Mesenchymal stem cell (in vitro differentiated cells and primary cell): ENCODE measurements at regions not wholly inside any gene's neighbourhood (a gene's known extent, or its start where the extent isn't known, plus 50 kb on each side); places are given as distances from the start of the nearest gene placed in this dataset.

Experiments
- DNase-seq: peaks from one replicate; pipeline ENCODE4 v3.0.0-alpha.2; 2013
- H2AFZ ChIP-seq: one replicate; pipeline ENCODE4 v1.6.1; 2013; ENCODE audit warnings: low read depth, mild to moderate bottlenecking, control low read depth, inconsistent platforms, low read length, moderate library complexity
- H2AK5ac ChIP-seq: 2 replicates; pipeline ENCODE4 v1.6.1; 2013; ENCODE audit warnings: low read length, moderate library complexity, mild to moderate bottlenecking, inconsistent platforms; ENCODE audit not compliant: severe bottlenecking
- H2BK120ac ChIP-seq: one replicate; pipeline ENCODE4 v1.6.1; 2013; ENCODE audit warnings: low read depth, mild to moderate bottlenecking, inconsistent platforms, low read length, moderate library complexity
- H2BK12ac ChIP-seq, 2 experiments: one replicate each; pipeline ENCODE4 v1.6.1; 2013; ENCODE audit warnings: inconsistent platforms in 2 of 2, low read length in 2 of 2, mild to moderate bottlenecking in 2 of 2, moderate library complexity in 2 of 2, control low read depth in 1 of 2
- H2BK15ac ChIP-seq: one replicate; pipeline ENCODE4 v1.6.1; 2013; ENCODE audit warnings: mild to moderate bottlenecking, low read depth, inconsistent platforms; ENCODE audit not compliant: poor library complexity, severe bottlenecking
- H2BK5ac ChIP-seq: 2 replicates; pipeline ENCODE4 v1.6.1; 2013; ENCODE audit warnings: low read depth, mild to moderate bottlenecking, low read length, control low read depth, inconsistent platforms; ENCODE audit not compliant: poor library complexity, severe bottlenecking
- H3K14ac ChIP-seq, 2 experiments: one replicate each; pipeline ENCODE4 v1.6.1; 2013; ENCODE audit warnings: inconsistent platforms in 2 of 2, low read length in 2 of 2, control low read depth in 1 of 2, mild to moderate bottlenecking in 1 of 2, moderate library complexity in 1 of 2
- H3K18ac ChIP-seq, 2 experiments: one replicate each; pipeline ENCODE4 v1.6.1; 2013; ENCODE audit warnings: inconsistent platforms in 2 of 2, low read length in 2 of 2, control low read depth in 1 of 2, low read depth in 1 of 2, mild to moderate bottlenecking in 1 of 2
- H3K23ac ChIP-seq, 2 experiments: one replicate each; pipeline ENCODE4 v1.6.1; 2013; ENCODE audit warnings: inconsistent platforms in 2 of 2, low read length in 2 of 2, mild to moderate bottlenecking in 2 of 2, moderate library complexity in 2 of 2, control low read depth in 1 of 2
- H3K27ac ChIP-seq: 2 replicates; pipeline ENCODE4 v1.5.1; 2013; ENCODE audit warnings: mild to moderate bottlenecking, moderate library complexity, low read length, control low read depth, inconsistent platforms; ENCODE audit not compliant: poor library complexity, severe bottlenecking
- H3K27me3 ChIP-seq, 2 experiments: 2 replicates each; pipeline versions ENCODE4 v1.6.1 to v1.7.0; 2013; ENCODE audit warnings: low read length in 2 of 2, mild to moderate bottlenecking in 2 of 2, moderate library complexity in 2 of 2, control low read depth in 1 of 2, inconsistent platforms in 1 of 2; ENCODE audit not compliant: control insufficient read depth in 1 of 2, insufficient read depth in 1 of 2
- H3K36me3 ChIP-seq, 2 experiments: 2 replicates each; pipeline versions ENCODE4 v1.6.1 to v1.7.0; 2013; ENCODE audit warnings: low read length in 2 of 2, control low read depth in 1 of 2, inconsistent platforms in 1 of 2, low read depth in 1 of 2, mild to moderate bottlenecking in 1 of 2; ENCODE audit not compliant: insufficient read depth in 2 of 2, control insufficient read depth in 1 of 2
- H3K4ac ChIP-seq, 2 experiments: one replicate each; pipeline ENCODE4 v1.6.1; 2013; ENCODE audit warnings: inconsistent platforms in 2 of 2, low read length in 2 of 2, mild to moderate bottlenecking in 2 of 2, moderate library complexity in 2 of 2, control low read depth in 1 of 2, low read depth in 1 of 2
- H3K4me1 ChIP-seq: 2 replicates; pipeline ENCODE4 v1.6.1; 2013; ENCODE audit warnings: low read depth, low read length, control low read depth; ENCODE audit not compliant: control insufficient read depth, insufficient read depth
- H3K4me2 ChIP-seq: 2 replicates; pipeline ENCODE4 v1.6.1; 2013; ENCODE audit warnings: low read length, mild to moderate bottlenecking, inconsistent platforms; ENCODE audit not compliant: poor library complexity, severe bottlenecking
- H3K4me3 ChIP-seq, 2 experiments: 2 replicates each; pipeline versions ENCODE4 v1.5.1 to v1.7.0; 2013; ENCODE audit warnings: low read length in 2 of 2, mild to moderate bottlenecking in 2 of 2, control low read depth in 1 of 2, low read depth in 1 of 2; ENCODE audit not compliant: insufficient read depth in 1 of 2
- H3K79me1 ChIP-seq: replicated peaks from 2 replicates; pipeline ENCODE4 v1.6.1; 2013; ENCODE audit warnings: mild to moderate bottlenecking, control low read depth, low read length, inconsistent platforms; ENCODE audit not compliant: poor library complexity, severe bottlenecking
- H3K9ac ChIP-seq: 2 replicates; pipeline ENCODE4 v1.7.0; 2013; ENCODE audit warnings: mild to moderate bottlenecking, low read length, moderate library complexity
- H3K9me3 ChIP-seq: 2 replicates; pipeline ENCODE4 v1.7.0; 2013; ENCODE audit warnings: mild to moderate bottlenecking, low read length; ENCODE audit not compliant: control insufficient read depth
- H4K8ac ChIP-seq: one replicate; pipeline ENCODE4 v1.6.1; 2013; ENCODE audit warnings: inconsistent platforms, mild to moderate bottlenecking, low read length, moderate library complexity
- H4K91ac ChIP-seq: one replicate; pipeline ENCODE4 v1.6.1; 2013; ENCODE audit warnings: mild to moderate bottlenecking, low read length, inconsistent platforms
- WGBS: methylation state at CpG from one replicate; pipeline ENCODE4 v1.1.7; 2013; ENCODE audit warnings: mixed read lengths; 5-methylcytosine and 5-hydroxymethylcytosine counted together

GRCh38 chr16:27613238-27613791, 63.4 kb downstream of the KATNIP start:
- Histone ChIP-seq H3K23ac (no peak overlapping the region), H3K18ac (no peak overlapping the region), H3K4ac (no peak overlapping the region), H2BK120ac (no peak overlapping the region), H2BK5ac (no peak overlapping the region), H3K79me1 (peaks cover 14% of the 10 kb centered on the region), H2AK5ac (no peak overlapping the region), H3K9me3 (no peaks in the 10 kb centered on the region), H3K4me3 (no peak overlapping the region), H4K8ac (no peak overlapping the region), H3K4me1 (peaks cover 11% of the 10 kb centered on the region), H3K4me2 (no peak overlapping the region), H2AFZ (no peak overlapping the region), H3K9ac (no peak overlapping the region), H3K27ac (no peak overlapping the region), H4K91ac (no peak overlapping the region), H2BK12ac (no peak overlapping the region), H2BK15ac (no peak overlapping the region), H3K14ac (no peak overlapping the region), H3K27me3 (no peaks in the 10 kb centered on the region), H3K36me3 (peaks cover 0 to 3% of the 10 kb centered on the region in 2 experiments)
- DNase-seq = no peak
- 93% methylated on average over 6 of the region's 8 CpGs for WGBS

DNA sequence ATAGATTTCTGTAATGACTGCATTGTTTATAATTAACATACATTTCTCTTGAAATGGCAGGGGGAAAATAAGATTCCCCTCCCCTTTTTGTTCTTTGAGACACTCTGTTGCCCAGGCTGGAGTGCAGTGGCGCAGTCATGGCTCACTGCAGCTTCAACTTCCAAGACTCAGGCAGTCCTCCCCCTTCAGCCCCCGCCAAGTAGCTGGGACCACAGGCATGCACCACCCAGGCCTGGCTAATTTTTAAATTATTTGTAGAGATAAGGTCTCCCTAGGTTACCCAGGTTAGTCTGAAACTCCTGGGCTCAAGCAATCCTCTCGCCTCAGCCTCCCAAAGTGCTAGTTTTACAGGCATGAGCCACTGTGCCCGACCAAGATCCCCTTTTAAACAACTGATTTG, 67.7 kb downstream of the KATNIP start:
- Histone ChIP-seq H3K4me3 (no peak overlapping the region), H3K27me3 (no peaks in the 10 kb centered on the region), H3K36me3 (peaks cover 12 to 16% of the 10 kb centered on the region in 2 experiments), H3K4me1 (peaks cover 7% of the 10 kb centered on the region), H4K8ac (no peak overlapping the region), H3K4ac (no peak overlapping the region), H2BK15ac (no peak overlapping the region), H2AK5ac (no peak overlapping the region), H2BK5ac (no peak overlapping the region), H2AFZ (no peak overlapping the region), H4K91ac (no peak overlapping the region), H2BK12ac (no peak overlapping the region), H3K23ac (no peak overlapping the region), H3K4me2 (peak overlapping the region; percentile 29), H3K27ac (no peak overlapping the region), H3K9ac (no peak overlapping the region), H3K9me3 (no peaks in the 10 kb centered on the region), H2BK120ac (no peak overlapping the region), H3K79me1 (peaks cover 10% of the 10 kb centered on the region), H3K18ac (no peak overlapping the region), H3K14ac (no peak overlapping the region)
- WGBS = 88% methylated on average over 3 of the region's 4 CpGs
- DNase-seq = peak; percentile 3

DNA sequence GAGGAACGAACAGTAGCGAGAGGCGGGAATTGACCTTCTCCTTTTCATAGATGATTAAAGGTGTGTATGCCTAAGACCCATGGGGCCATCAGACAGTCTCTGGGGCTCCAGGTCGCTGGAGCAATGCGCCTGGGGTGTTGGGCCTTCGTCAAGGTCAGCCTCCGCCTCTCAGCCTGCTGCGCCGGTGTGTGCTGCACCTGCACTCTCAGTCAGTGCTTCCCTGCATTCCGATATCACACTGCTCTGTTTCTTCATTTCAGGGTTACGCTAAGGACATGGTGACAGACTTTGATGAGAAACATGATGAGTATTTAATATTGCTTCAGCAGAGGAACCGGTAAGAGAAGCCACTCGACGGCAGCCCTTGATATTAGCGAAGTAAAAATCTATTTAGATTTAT, 68.2 kb downstream of the KATNIP start:
- DNase-seq = no peak
- H3K9ac ChIP-seq = no peak overlapping the region
- H3K23ac ChIP-seq = no peak overlapping the region
- H3K27me3 ChIP-seq = no peaks in the 10 kb centered on the region
- H2BK5ac ChIP-seq = no peak overlapping the region
- no peaks in the 10 kb centered on the region for H3K9me3 ChIP-seq
- H2AFZ ChIP-seq = no peak overlapping the region
- no peak overlapping the region for H2BK120ac ChIP-seq
- peak overlapping the region in 1 of 2 experiments; percentile 22 for H2BK12ac ChIP-seq
- H3K4me3 ChIP-seq = no peak overlapping the region
- H3K79me1 ChIP-seq = peaks cover 9% of the 10 kb centered on the region
- H3K36me3 ChIP-seq = peaks cover 12 to 16% of the 10 kb centered on the region in 2 experiments
- peaks cover 7% of the 10 kb centered on the region for H3K4me1 ChIP-seq
- no peak overlapping the region for H3K14ac ChIP-seq
- H4K8ac ChIP-seq = no peak overlapping the region
- no peak overlapping the region for H3K18ac ChIP-seq
- H3K4me2 ChIP-seq = no peak overlapping the region
- H3K27ac ChIP-seq = no peak overlapping the region
- WGBS = 96% methylated on average over 15 of the region's 15 CpGs
- no peak overlapping the region for H2BK15ac ChIP-seq
- no peak overlapping the region for H3K4ac ChIP-seq
- H2AK5ac ChIP-seq = no peak overlapping the region
- H4K91ac ChIP-seq = no peak overlapping the region

GRCh38 chr16:27618606-27619327, 68.8 kb downstream of the KATNIP start:
- Histone ChIP-seq H2BK12ac (no peak overlapping the region), H2AFZ (no peak overlapping the region), H3K27me3 (no peaks in the 10 kb centered on the region), H4K8ac (no peak overlapping the region), H3K36me3 (peaks cover 12 to 20% of the 10 kb centered on the region in 2 experiments), H3K9me3 (no peaks in the 10 kb centered on the region), H3K14ac (no peak overlapping the region), H3K4me3 (no peak overlapping the region), H3K4ac (no peak overlapping the region), H2AK5ac (no peak overlapping the region), H3K4me1 (peaks cover 7% of the 10 kb centered on the region), H2BK5ac (no peak overlapping the region), H3K27ac (no peak overlapping the region), H2BK120ac (no peak overlapping the region), H3K18ac (no peak overlapping the region), H2BK15ac (no peak overlapping the region), H3K4me2 (no peak overlapping the region), H3K23ac (no peak overlapping the region), H3K9ac (no peak overlapping the region), H4K91ac (no peak overlapping the region), H3K79me1 (peaks cover 5% of the 10 kb centered on the region)
- no peak for DNase-seq
- WGBS = 95% methylated on average over 7 of the region's 7 CpGs
